GM12874 (cell line): ENCODE measurements at regions not wholly inside any gene's neighbourhood (a gene's known extent, or its start where the extent isn't known, plus 50 kb on each side); places are given as distances from the start of the nearest gene placed in this dataset.

ENCODE experiments used
- CTCF ChIP-seq: IDR thresholded peaks from 2 replicates; pipeline ENCODE4 v1.5.1; 2011; ENCODE audit warnings: low read depth, mild to moderate bottlenecking, control low read depth, low read length, moderate library complexity; ENCODE audit not compliant: insufficient read depth

- TF ChIP-seq CTCF = no peak
Observed at GRCh38 chr15:60226924-60227323, 170.9 kb downstream of the ANXA2 start.

DNA sequence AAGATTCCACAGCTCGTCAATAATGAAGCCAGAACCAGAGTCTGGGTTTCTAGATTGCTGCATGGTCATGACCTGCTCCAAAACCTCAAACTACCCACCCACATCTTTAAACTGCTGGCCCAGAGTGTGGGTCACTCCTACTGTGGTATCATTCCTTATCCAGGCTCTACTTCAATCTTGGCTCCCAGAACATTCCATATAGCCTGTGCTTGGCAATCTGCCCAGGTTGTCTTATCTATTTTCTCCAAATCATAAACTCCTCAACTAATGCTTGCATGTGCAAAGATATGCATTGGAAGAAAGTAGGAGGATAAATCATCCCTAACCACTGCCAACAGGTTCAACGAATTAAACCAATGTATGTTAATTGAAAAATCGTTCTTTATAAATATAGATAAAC is 169.7 kb downstream of the ANXA2 start:
- TF ChIP-seq CTCF = no peak

DNA sequence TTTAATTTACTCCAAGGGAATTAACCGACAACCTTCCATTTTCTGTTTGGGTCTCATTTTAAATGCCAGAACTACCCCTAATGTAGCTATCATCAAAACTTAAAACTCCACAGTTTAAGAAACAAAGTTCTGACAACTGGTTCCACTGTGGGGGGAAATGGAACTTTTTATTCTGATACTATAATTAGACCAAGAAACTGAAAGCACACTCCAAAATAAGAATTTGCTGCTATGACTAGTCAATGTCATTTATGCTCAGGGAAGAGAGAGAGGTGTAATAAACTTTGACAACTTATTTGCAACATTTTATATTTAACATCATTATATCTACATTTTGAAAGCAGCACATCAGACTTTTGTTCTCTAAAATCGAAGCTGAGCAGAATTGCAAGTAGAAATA is 169.2 kb downstream of the ANXA2 start:
- no peak for TF ChIP-seq CTCF

DNA sequence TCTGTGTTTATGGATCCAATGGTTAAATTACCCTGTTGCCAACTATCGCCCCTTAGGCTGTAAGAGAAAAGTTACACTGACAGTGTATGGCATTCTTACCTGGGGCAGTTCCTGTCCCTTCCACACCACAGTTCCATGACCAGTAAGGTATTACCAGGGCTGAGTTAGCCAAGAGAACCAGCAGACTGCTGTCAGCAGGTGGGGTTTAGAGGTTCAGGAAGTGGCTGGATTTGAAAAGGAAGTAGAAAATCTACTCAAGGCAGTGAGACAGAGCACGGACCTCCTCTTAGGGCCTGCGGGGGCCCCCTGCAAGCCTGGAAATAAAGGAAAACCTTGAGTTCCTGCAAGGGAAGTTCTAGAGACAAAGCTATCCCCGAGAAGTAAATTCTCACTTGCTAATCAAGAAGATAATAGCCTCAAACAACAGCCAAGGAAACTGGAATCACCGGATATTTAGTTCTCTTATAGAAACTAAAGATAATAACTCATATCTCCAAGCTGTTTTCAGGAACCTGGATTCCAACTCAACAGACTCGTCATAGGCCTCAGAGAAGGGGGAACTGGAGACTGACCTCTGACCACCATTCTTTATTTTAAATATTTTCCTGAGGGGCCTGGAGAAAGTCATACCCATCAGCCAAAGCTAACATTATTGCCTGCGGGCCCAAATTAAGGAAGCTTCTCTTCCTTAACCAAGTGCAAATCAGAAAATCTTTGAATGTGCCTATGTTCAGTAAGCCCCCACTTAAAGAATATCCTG is 161.7 kb downstream of the ANXA2 start:
- no peak for TF ChIP-seq CTCF

DNA sequence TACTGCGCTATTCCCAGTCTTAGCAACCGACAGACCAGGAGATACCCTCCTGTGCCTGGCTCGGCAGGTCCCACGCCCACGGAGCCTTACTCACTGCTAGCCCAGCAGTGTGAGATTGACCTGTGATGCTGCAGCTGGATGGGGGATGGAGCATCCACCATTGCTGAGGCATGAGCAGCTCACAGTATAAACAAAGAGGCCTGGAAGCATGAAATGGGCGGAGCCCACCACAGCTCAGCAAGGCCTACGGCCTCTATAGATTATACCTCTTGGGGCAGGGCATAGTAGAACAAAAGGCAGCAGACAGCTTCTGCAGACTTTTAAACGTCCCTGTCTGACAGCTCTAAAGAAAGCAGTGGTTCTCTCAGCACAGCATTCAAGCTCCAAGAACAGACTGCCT is 160.3 kb downstream of the ANXA2 start:
- no peak for TF ChIP-seq CTCF

DNA sequence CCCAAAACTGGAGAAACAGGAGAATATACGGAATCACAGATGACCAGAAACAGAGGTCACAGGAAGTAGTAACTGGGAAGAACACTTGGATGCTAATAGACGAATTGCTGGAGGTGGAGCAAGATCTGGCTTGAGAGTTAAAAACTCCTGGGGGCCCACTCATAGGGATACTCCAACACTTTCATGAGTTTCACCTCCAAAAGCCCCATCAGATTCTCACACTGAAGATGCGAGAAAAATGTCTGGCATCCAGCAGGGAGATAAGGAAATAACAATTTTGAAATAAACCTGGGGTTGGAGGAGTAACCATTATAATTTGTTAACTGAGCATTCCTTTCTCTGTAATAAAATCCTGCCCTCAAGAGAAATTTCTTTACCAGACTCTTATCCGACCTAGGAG is 154.0 kb downstream of the ANXA2 start:
- no peak for TF ChIP-seq CTCF

GRCh38 chr15:60244813-60245212 is 153.0 kb downstream of the ANXA2 start:
- TF ChIP-seq CTCF = no peak
